HCT116 (cell line): ENCODE measurements at regions not wholly inside any gene's neighbourhood (a gene's known extent, or its start where the extent isn't known, plus 50 kb on each side); places are given as distances from the start of the nearest gene placed in this dataset.

Experiments used
- ATAC-seq: fragments of 200-7000 bp; cut with Tn5 transposase; 2 replicates; pipeline ENCODE4 v1.9.1; 2020; ENCODE audit warnings: mild to moderate bottlenecking, moderate library complexity
- BruUV-seq: library from RNA; stranded (reverse); fragments of 400-500 nt; replicated peaks from 2 replicates; lab custom pipeline; 2021; lab: Mats Ljungman, UMichigan
- CTCF ChIA-PET: fragments of 300-600 bp; sonication (Branson Sonifier 250); formaldehyde crosslinking; loops from one replicate; lab custom pipeline; 2021; ENCODE audit warnings: antibody characterized with exemption; lab: Charles Lee
- POLR2A ChIA-PET: fragments of 300-600, 350-600 bp; sonication (Branson Sonifier 250); formaldehyde crosslinking; loops from one replicate; lab custom pipeline; 2021; ENCODE audit warnings: antibody characterized with exemption; lab: Charles Lee
- RAD21 ChIA-PET, 2 experiments: fragments of 300-600 bp; sonication (Branson Sonifier 250); formaldehyde crosslinking; loops; one replicate each; lab custom pipeline; 2023; ENCODE audit warnings: low total read pairs in 2 of 2; ENCODE audit not compliant: uncharacterized antibody in 2 of 2, unreplicated experiment in 2 of 2, low non-redundant PET in 1 of 2; lab: Charles Lee
- DNase-seq: peaks from one replicate; pipeline ENCODE4 v3.0.0-alpha.2; 2010; ENCODE audit warnings: low read depth, low spot score
- H2AFZ ChIP-seq: fragments of 200-600 bp; shearing (Covaris generic), sonication (generic); 2 replicates; pipeline ENCODE4 v1.6.1; 2017; ENCODE audit warnings: low read depth, mixed run types, mixed read lengths, antibody characterized with exemption, low read length; ENCODE audit not compliant: poor library complexity, severe bottlenecking
- H3K27ac ChIP-seq: 2 replicates; pipeline ENCODE4 v1.5.1; 2012; ENCODE audit warnings: low read depth, low read length
- H3K27me3 ChIP-seq: fragments of 200-600 bp; sonication (generic); 2 replicates; pipeline ENCODE4 v1.6.1; 2016; ENCODE audit warnings: mixed run types, low read length, mixed read lengths; ENCODE audit not compliant: insufficient read depth
- H3K36me3 ChIP-seq, 2 experiments: fragments of 200-500 bp in 1 of 2; fragments of 200-600 bp in 1 of 2; sonication (Bioruptor generic) in 1 of 2; sonication (generic) in 1 of 2; 2 replicates each; pipeline versions ENCODE4 v1.5.1 to v1.6.1; 2014 to 2016; ENCODE audit warnings: low read length in 2 of 2, inconsistent platforms in 1 of 2, mixed read lengths in 1 of 2, mixed run types in 1 of 2; ENCODE audit not compliant: insufficient read depth in 2 of 2, control insufficient read depth in 1 of 2
- H3K4me1 ChIP-seq, 2 experiments: fragments of 200-600 bp in 1 of 2; sonication (generic) in 1 of 2; 2 replicates each; pipeline versions ENCODE4 v1.5.1 to v1.6.1; 2012 to 2017; ENCODE audit warnings: low read length in 2 of 2, inconsistent platforms in 1 of 2, mild to moderate bottlenecking in 1 of 2, mixed read lengths in 1 of 2, mixed run types in 1 of 2, moderate library complexity in 1 of 2; ENCODE audit not compliant: insufficient read depth in 2 of 2, control insufficient read depth in 1 of 2
- H3K4me2 ChIP-seq: fragments of 200-600 bp; sonication (generic); 2 replicates; pipeline ENCODE4 v1.6.1; 2017; ENCODE audit warnings: mixed run types, low read length, mixed read lengths
- H3K4me3 ChIP-seq, 2 experiments: fragments of 200-600 bp in 1 of 2; sonication (generic) in 1 of 2; replicated peaks in 1 of 2; 2 replicates each; pipeline ENCODE4 v1.5.1; 2011 to 2016; ENCODE audit warnings: low read length in 2 of 2, control low read depth in 1 of 2, low read depth in 1 of 2, mild to moderate bottlenecking in 1 of 2, mixed read lengths in 1 of 2, mixed run types in 1 of 2
- H3K79me2 ChIP-seq: fragments of 200-600 bp; sonication (generic); 2 replicates; pipeline ENCODE4 v1.6.1; 2017; ENCODE audit warnings: mild to moderate bottlenecking, mixed run types, low read length, moderate library complexity, mixed read lengths; ENCODE audit not compliant: insufficient read depth
- H3K9ac ChIP-seq: fragments of 200-600 bp; sonication (generic); 2 replicates; pipeline ENCODE4 v1.6.1; 2016; ENCODE audit warnings: low read length, mixed read lengths
- H3K9me2 ChIP-seq: fragments of 200-600 bp; sonication (generic), shearing (Covaris generic); 2 replicates; pipeline ENCODE4 v1.6.1; 2017; ENCODE audit warnings: mixed run types, mild to moderate bottlenecking, moderate library complexity; ENCODE audit not compliant: insufficient read depth
- H3K9me3 ChIP-seq, 2 experiments: fragments of 200-500 bp in 1 of 2; fragments of 200-600 bp in 1 of 2; sonication (Bioruptor generic) in 1 of 2; sonication (generic) in 1 of 2; 2 replicates each; pipeline ENCODE4 v1.6.1; 2014 to 2017; ENCODE audit warnings: low read length in 2 of 2, mixed read lengths in 2 of 2, inconsistent platforms in 1 of 2, low read depth in 1 of 2, mild to moderate bottlenecking in 1 of 2, mixed run types in 1 of 2, moderate library complexity in 1 of 2; ENCODE audit not compliant: control insufficient read depth in 1 of 2, insufficient read depth in 1 of 2
- H4K20me1 ChIP-seq: fragments of 200-600 bp; sonication (generic), shearing (Covaris generic); 2 replicates; pipeline ENCODE4 v1.6.1; 2017; ENCODE audit warnings: mixed run types, mild to moderate bottlenecking, moderate library complexity; ENCODE audit not compliant: insufficient read depth
- ATF3 ChIP-seq: IDR thresholded peaks from 2 replicates; pipeline ENCODE4 v1.6.1; 2012
- CBX3 ChIP-seq: IDR thresholded peaks from 2 replicates; pipeline ENCODE4 v1.6.1; 2012; ENCODE audit warnings: low read depth
- CTCF ChIP-seq, 3 experiments: fragments of 200-600 bp in 1 of 3; sonication (generic) in 1 of 3; IDR thresholded peaks in 2 of 3; conservative IDR thresholded peaks in 1 of 3; 2 replicates each; pipeline ENCODE4 v1.5.1; 2012 to 2017; ENCODE audit warnings: low read depth in 2 of 3, low read length in 2 of 3, antibody characterized with exemption in 1 of 3, borderline replicate concordance in 1 of 3, control low read depth in 1 of 3, mild to moderate bottlenecking in 1 of 3, mixed read lengths in 1 of 3, mixed run types in 1 of 3, moderate library complexity in 1 of 3; ENCODE audit not compliant: insufficient read depth in 1 of 3
- EGR1 ChIP-seq: IDR thresholded peaks from 2 replicates; pipeline ENCODE4 v1.6.1; 2012; ENCODE audit warnings: low read depth
- ELF1 ChIP-seq: IDR thresholded peaks from 2 replicates; pipeline ENCODE4 v1.6.1; 2012; ENCODE audit warnings: low read depth, borderline replicate concordance
- EZH2 ChIP-seq: fragments of 200-600 bp; sonication (generic); IDR thresholded peaks from 2 replicates; pipeline ENCODE4 v1.6.1; 2017; ENCODE audit warnings: antibody characterized with exemption, mixed run types
- FOSL1 ChIP-seq: IDR thresholded peaks from 2 replicates; pipeline ENCODE4 v1.6.1; 2012; ENCODE audit warnings: low read depth
- JUND ChIP-seq: IDR thresholded peaks from 2 replicates; pipeline ENCODE4 v1.6.1; 2012
- POLR2A ChIP-seq: IDR thresholded peaks from 2 replicates; pipeline ENCODE4 v1.7.0; 2011; ENCODE audit warnings: borderline replicate concordance; ENCODE audit not compliant: insufficient read depth, insufficient read length; ENCODE audit errors: extremely low read depth
- RAD21 ChIP-seq: IDR thresholded peaks from 2 replicates; pipeline ENCODE4 v1.6.1; 2012; ENCODE audit warnings: low read depth, mild to moderate bottlenecking
- REST ChIP-seq: IDR thresholded peaks from 2 replicates; pipeline ENCODE4 v1.6.1; 2012; ENCODE audit warnings: low read depth
- SIN3A ChIP-seq: IDR thresholded peaks from 2 replicates; pipeline ENCODE4 v1.6.1; 2012; ENCODE audit warnings: low read depth
- SRF ChIP-seq: IDR thresholded peaks from 2 replicates; pipeline ENCODE4 v1.6.1; 2012; ENCODE audit warnings: low read depth
- TCF7L2 ChIP-seq: IDR thresholded peaks from 2 replicates; pipeline ENCODE4 v1.7.0; 2011; ENCODE audit warnings: borderline replicate concordance, inconsistent platforms; ENCODE audit not compliant: insufficient read depth, insufficient read length; ENCODE audit errors: extremely low read depth
- YY1 ChIP-seq: IDR thresholded peaks from 2 replicates; pipeline ENCODE4 v1.6.1; 2011; ENCODE audit warnings: low read length, low read depth, moderate library complexity, mild to moderate bottlenecking; ENCODE audit not compliant: insufficient replicate concordance; ENCODE audit errors: extremely low read depth
- ZBTB33 ChIP-seq: IDR thresholded peaks from 2 replicates; pipeline ENCODE4 v1.6.1; 2011; ENCODE audit warnings: mild to moderate bottlenecking, low read length, moderate library complexity; ENCODE audit not compliant: insufficient replicate concordance; ENCODE audit errors: extremely low read depth
- ZFX ChIP-seq: fragments of 450-650 bp; IDR thresholded peaks from 2 replicates; pipeline ENCODE4 v1.6.1; 2017
- ZNF274 ChIP-seq: fragments of 200-500 bp; sonication (Bioruptor generic); IDR thresholded peaks from 2 replicates; pipeline ENCODE4 v1.6.1; 2014; ENCODE audit warnings: mild to moderate bottlenecking, low read depth, low read length, inconsistent platforms
- intact Hi-C: fragments of 100-400 bp; cut with micrococcal nuclease; formaldehyde crosslinking; loops from 2 replicates; pipeline ENCODE4 v1.10.0; 2022

- no peak for TF ChIP-seq JUND
- TF ChIP-seq ZBTB33: no peak
- no peak for TF ChIP-seq EZH2
- no peak for TF ChIP-seq ATF3
- no peak for TF ChIP-seq ZFX
- no peak for TF ChIP-seq CBX3
- TF ChIP-seq FOSL1: no peak
- no peak for TF ChIP-seq EGR1
- TF ChIP-seq CTCF (IDR thresholded peaks at IDR 0.05 in 2 of 3, conservative IDR thresholded peaks at IDR 0.05 in 1 of 3; ENCODE audit: borderline replicate concordance in 1 of 3, insufficient read depth in 1 of 3, low read depth in 2 of 3, low read length in 2 of 3): no peak
- TF ChIP-seq RAD21: no peak
- no peak for TF ChIP-seq SIN3A
- TF ChIP-seq ELF1: no peak
- TF ChIP-seq SRF: no peak
- TF ChIP-seq ZNF274: no peak
- no peak for TF ChIP-seq POLR2A
- no peak for TF ChIP-seq TCF7L2
- no peak for TF ChIP-seq YY1
- TF ChIP-seq REST: no peak
- TF ChIP-seq, all 23 proteins: peak for 0
- Histone ChIP-seq H3K36me3 (no peaks in the 10 kb centered on the region), H3K4me1 (peaks cover 0 to 20% of the 10 kb centered on the region in 2 experiments; a peak in 1 of 4 replicates), H4K20me1 (no peaks in the 10 kb centered on the region), H3K9me3 (no peaks in the 10 kb centered on the region), H3K9ac (no peak overlapping the region), H3K4me2 (0 out of 2 replicates have a peak overlapping the region, but pooled peaks have one; percentile 12), H3K79me2 (no peaks in the 10 kb centered on the region), H3K4me3 (no peak overlapping the region), H2AFZ (no peak overlapping the region), H3K27ac (no peak overlapping the region), H3K9me2 (no peaks in the 10 kb centered on the region), H3K27me3 (no peaks in the 10 kb centered on the region)
- ATAC-seq (no peak), DNase-seq (no peak)
- ChIA-PET CTCF (no interaction called here), RAD21 (no interaction called here), POLR2A (no interaction called here)
- no TSS peak for BruUV-seq
- intact Hi-C loops: no loop called here
These were observed 82.6 kb upstream of the IGF1 start for GRCh38 chr12:102562836-102563425.
